CD14-positive monocyte (primary cell): ENCODE measurements at regions not wholly inside any gene's neighbourhood (a gene's known extent, or its start where the extent isn't known, plus 50 kb on each side); places are given as distances from the start of the nearest gene placed in this dataset.

Source experiments
- DNase-seq, 3 donors: peaks; one replicate each; pipeline ENCODE4 v3.0.0-alpha.2; 2011 to 2022
- H2AFZ ChIP-seq: 2 replicates; pipeline ENCODE4 v1.6.0; 2012; ENCODE audit warnings: mild to moderate bottlenecking, low read depth, low read length, inconsistent platforms; ENCODE audit not compliant: insufficient read depth, poor library complexity, severe bottlenecking
- H3K27ac ChIP-seq, 2 donors: 1 replicate in 1 of 2; 2 replicates in 1 of 2; pipeline ENCODE4 v1.5.1; 2012 to 2013; ENCODE audit warnings: low read length in 2 of 2, control low read depth in 1 of 2, inconsistent platforms in 1 of 2, low read depth in 1 of 2, mild to moderate bottlenecking in 1 of 2
- H3K27me3 ChIP-seq, 2 donors: one replicate each; pipeline versions ENCODE4 v1.6.0 to v1.6.1; 2011 to 2013; ENCODE audit warnings: low read length in 2 of 2; ENCODE audit not compliant: control insufficient read depth in 2 of 2, insufficient read depth in 2 of 2
- H3K36me3 ChIP-seq, 2 donors: replicated peaks in 1 of 2; 1 replicate in 1 of 2; 2 replicates in 1 of 2; pipeline versions ENCODE4 v1.5.1 to v1.6.1; 2012 to 2013; ENCODE audit warnings: low read length in 2 of 2, control low read depth in 1 of 2, inconsistent platforms in 1 of 2, mild to moderate bottlenecking in 1 of 2; ENCODE audit not compliant: insufficient read depth in 2 of 2, control insufficient read depth in 1 of 2
- H3K4me1 ChIP-seq, 2 donors: 1 replicate in 1 of 2; 2 replicates in 1 of 2; pipeline versions ENCODE4 v1.5.1 to v1.6.1; 2012 to 2013; ENCODE audit warnings: low read length in 2 of 2, control low read depth in 1 of 2, inconsistent platforms in 1 of 2, mild to moderate bottlenecking in 1 of 2, moderate library complexity in 1 of 2; ENCODE audit not compliant: insufficient read depth in 2 of 2, control insufficient read depth in 1 of 2
- H3K4me2 ChIP-seq: replicated peaks from 2 replicates; pipeline ENCODE3; 2012; ENCODE audit warnings: low read length, moderate library complexity, mild to moderate bottlenecking; ENCODE audit not compliant: poor library complexity, severe bottlenecking; ENCODE audit errors: extremely low read depth
- H3K4me3 ChIP-seq, 3 experiments: fragments of 200-600 bp in 1 of 3; sonication (generic) in 1 of 3; replicated peaks in 1 of 3; 1 replicate in 2 of 3; 2 replicates in 1 of 3; pipeline ENCODE4 v1.5.1; 2011 to 2013; ENCODE audit warnings: low read length in 3 of 3, mild to moderate bottlenecking in 3 of 3, control low read depth in 2 of 3, low read depth in 2 of 3, inconsistent platforms in 1 of 3, moderate library complexity in 1 of 3
- H3K79me2 ChIP-seq: 2 replicates; pipeline ENCODE4 v1.6.0; 2012; ENCODE audit warnings: mild to moderate bottlenecking, control low read depth, inconsistent platforms, low read length, moderate library complexity; ENCODE audit not compliant: insufficient read depth
- H3K9ac ChIP-seq: 2 replicates; pipeline ENCODE4 v1.6.0; 2017; ENCODE audit warnings: low read length, mild to moderate bottlenecking; ENCODE audit not compliant: insufficient read depth, poor library complexity, severe bottlenecking
- H3K9me3 ChIP-seq, 2 donors: replicated peaks in 1 of 2; 1 replicate in 1 of 2; 2 replicates in 1 of 2; pipeline versions ENCODE4 v1.5.1 to v1.6.1; 2012 to 2013; ENCODE audit warnings: low read length in 2 of 2, control low read depth in 1 of 2; ENCODE audit not compliant: control insufficient read depth in 1 of 2, insufficient read depth in 1 of 2
- H4K20me1 ChIP-seq: 2 replicates; pipeline ENCODE4 v1.6.0; 2012; ENCODE audit warnings: mild to moderate bottlenecking, low read length, control low read depth, moderate library complexity; ENCODE audit not compliant: insufficient read depth
- H3K27ac Mint-ChIP-seq, 7 donors: one replicate each; pipeline ENCODE4 v1.8.0; 2020; ENCODE audit warnings: mild to moderate bottlenecking in 7 of 7, mixed read lengths in 7 of 7, moderate library complexity in 6 of 7, inconsistent platforms in 2 of 7
- H3K27me3 Mint-ChIP-seq, 3 donors: one replicate each; pipeline ENCODE4 v1.8.0; 2021 to 2022; ENCODE audit warnings: low read depth in 3 of 3, mild to moderate bottlenecking in 3 of 3, mixed read lengths in 3 of 3, moderate library complexity in 3 of 3, inconsistent platforms in 1 of 3
- H3K36me3 Mint-ChIP-seq, 2 donors: one replicate each; pipeline ENCODE4 v1.8.0; 2020; ENCODE audit warnings: mixed read lengths in 2 of 2, inconsistent platforms in 1 of 2, mild to moderate bottlenecking in 1 of 2
- H3K4me1 Mint-ChIP-seq: one replicate; pipeline ENCODE4 v1.8.0; 2020; ENCODE audit warnings: mild to moderate bottlenecking, mixed read lengths
- H3K4me3 Mint-ChIP-seq, 2 donors: one replicate each; pipeline ENCODE4 v1.8.0; 2020; ENCODE audit warnings: mild to moderate bottlenecking in 2 of 2, mixed read lengths in 2 of 2, moderate library complexity in 1 of 2
- H3K9me3 Mint-ChIP-seq, 7 donors: one replicate each; pipeline ENCODE4 v1.8.0; 2020 to 2022; ENCODE audit warnings: mixed read lengths in 7 of 7, mild to moderate bottlenecking in 6 of 7, moderate library complexity in 6 of 7, inconsistent platforms in 2 of 7
- CTCF ChIP-seq: fragments of 200-600 bp; IDR thresholded peaks from one replicate; pipeline ENCODE4 v1.8.0; 2022; ENCODE audit warnings: antibody characterized with exemption, mild to moderate bottlenecking
- WGBS: methylation state at CpG from one replicate; pipeline ENCODE4 v1.1.5; 2013; ENCODE audit warnings: missing lambda C conversion rate; ENCODE audit not compliant: insufficient coverage; 5-methylcytosine and 5-hydroxymethylcytosine counted together
- intact Hi-C, 2 donors: fragments of 100-400 bp; cut with micrococcal nuclease; formaldehyde crosslinking; loops; one replicate each; pipeline versions ENCODE4 v1.15.0 to v1.15.1; 2023

DNA sequence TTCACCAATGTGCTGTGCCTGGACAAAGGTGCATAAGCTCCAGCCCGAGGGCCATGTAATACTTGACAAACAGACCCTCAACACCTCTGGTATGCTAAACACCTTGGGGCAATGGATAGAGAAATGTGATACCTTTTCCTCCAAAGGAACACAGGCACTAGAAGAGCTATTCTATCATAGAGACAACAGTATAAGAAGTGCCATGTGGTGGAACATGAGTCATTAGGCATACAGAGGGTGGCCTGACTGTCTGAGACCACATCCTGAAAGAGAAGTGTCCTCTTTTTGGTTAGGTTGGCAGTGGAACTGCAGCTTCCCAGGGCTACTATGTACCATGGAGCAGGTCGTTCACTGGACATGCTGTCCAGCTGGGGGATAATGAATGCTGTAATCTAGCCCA is 153.9 kb downstream of the INSIG2 start:
- no peak overlapping the region for H3K27ac Mint-ChIP-seq
- H3K27me3 ChIP-seq, result peaks cover 1 to 5% of the 10 kb centered on the region in 2 donors
- 60% methylated on average over 1 of the region's 2 CpGs for WGBS
- H3K9me3 Mint-ChIP-seq, result peaks cover 0 to 12% (median 4%) of the 10 kb centered on the region in 7 donors
- no peaks in the 10 kb centered on the region for H3K4me1 Mint-ChIP-seq
- no peak overlapping the region for H2AFZ ChIP-seq
- H4K20me1 ChIP-seq, result no peaks in the 10 kb centered on the region
- no peak for TF ChIP-seq CTCF
- H3K4me2 ChIP-seq, result no peak overlapping the region
- no peaks in the 10 kb centered on the region for H3K36me3 ChIP-seq
- H3K9me3 ChIP-seq, result no peaks in the 10 kb centered on the region
- no peaks in the 10 kb centered on the region for H3K36me3 Mint-ChIP-seq
- peaks cover 3 to 28% (median 15%) of the 10 kb centered on the region in 3 donors for H3K27me3 Mint-ChIP-seq
- H3K4me3 Mint-ChIP-seq, result no peak overlapping the region
- no peaks in the 10 kb centered on the region for H3K4me1 ChIP-seq
- H3K4me3 ChIP-seq, result no peak overlapping the region
- no peak overlapping the region for H3K27ac ChIP-seq
- intact Hi-C loops, result no loop called here
- DNase-seq, result no peak
- H3K79me2 ChIP-seq, result no peaks in the 10 kb centered on the region
- H3K9ac ChIP-seq, result no peak overlapping the region

GRCh38 chr2:118241128-118241527 is 152.9 kb downstream of the INSIG2 start:
- H3K9ac ChIP-seq, result no peak overlapping the region
- H3K4me3 Mint-ChIP-seq, result no peak overlapping the region
- H3K4me1 Mint-ChIP-seq, result no peaks in the 10 kb centered on the region
- no peaks in the 10 kb centered on the region for H3K79me2 ChIP-seq
- H3K9me3 ChIP-seq, result no peaks in the 10 kb centered on the region
- no peaks in the 10 kb centered on the region for H3K4me1 ChIP-seq
- H3K4me3 ChIP-seq, result no peak overlapping the region
- peaks cover 4 to 9% of the 10 kb centered on the region in 2 donors for H3K27me3 ChIP-seq
- no peak for DNase-seq
- intact Hi-C loops, result no loop called here
- H3K27me3 Mint-ChIP-seq, result peaks cover 2 to 30% (median 15%) of the 10 kb centered on the region in 3 donors
- WGBS, result 94% methylated on average over 3 of the region's 8 CpGs
- no peaks in the 10 kb centered on the region for H3K36me3 ChIP-seq
- H3K27ac ChIP-seq, result no peak overlapping the region
- peaks cover 0 to 12% (median 4%) of the 10 kb centered on the region in 7 donors for H3K9me3 Mint-ChIP-seq
- no peak overlapping the region for H3K27ac Mint-ChIP-seq
- H2AFZ ChIP-seq, result no peak overlapping the region
- H4K20me1 ChIP-seq, result no peaks in the 10 kb centered on the region
- no peak overlapping the region for H3K4me2 ChIP-seq
- TF ChIP-seq CTCF, result no peak
- no peaks in the 10 kb centered on the region for H3K36me3 Mint-ChIP-seq
